ENCODE measurements at regions not wholly inside any gene's neighbourhood (a gene's known extent, or its start where the extent isn't known, plus 50 kb on each side); places are given as distances from the start of the nearest gene placed in this dataset.
"Not testable (repeated sequence)": the region's sequence is repeated elsewhere in the genome, so short reads cannot be mapped to it uniquely, and the experiment has no call there.

DNA sequence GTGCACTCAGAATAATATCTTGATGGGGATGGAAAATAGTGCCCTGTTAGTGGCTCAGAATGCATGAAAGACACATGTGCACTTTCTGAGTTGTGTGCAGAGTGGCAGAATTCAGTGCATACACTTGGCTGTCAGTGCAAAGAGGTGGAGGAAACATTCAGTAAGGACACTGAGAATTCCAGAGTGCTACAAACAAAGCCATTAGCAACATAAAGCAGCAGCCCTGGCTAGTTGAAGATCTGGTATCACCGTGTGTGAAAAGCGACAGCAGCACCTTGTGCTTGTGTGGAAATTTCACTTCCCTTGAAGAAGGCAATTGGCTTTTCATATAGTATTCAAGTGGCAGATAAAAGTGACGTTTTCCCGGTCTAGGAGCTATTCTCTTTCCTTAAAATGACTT lies 810.4 kb downstream of the TRIML1 start:
- no peaks in the 10 kb centered on the region for H3K27me3 ChIP-seq (ENCODE audit: insufficient read depth, low read length)
- H3K4me1 ChIP-seq (ENCODE audit: control insufficient read depth, insufficient read depth, low read length, unreplicated experiment), result no peaks in the 10 kb centered on the region
- no peak overlapping the region for H3K4me3 ChIP-seq (ENCODE audit: low read depth, low read length)
- H3K27ac ChIP-seq (ENCODE audit: low read depth, low read length), result no peak overlapping the region
- no peaks in the 10 kb centered on the region for H3K79me2 ChIP-seq (ENCODE audit: control insufficient read depth, insufficient read depth, low read length, unreplicated experiment)
- H3K36me3 ChIP-seq (ENCODE audit: insufficient read depth, low read length), result no peaks in the 10 kb centered on the region
- H2AFZ ChIP-seq (ENCODE audit: low read length, unreplicated experiment), result no peak overlapping the region

DNA sequence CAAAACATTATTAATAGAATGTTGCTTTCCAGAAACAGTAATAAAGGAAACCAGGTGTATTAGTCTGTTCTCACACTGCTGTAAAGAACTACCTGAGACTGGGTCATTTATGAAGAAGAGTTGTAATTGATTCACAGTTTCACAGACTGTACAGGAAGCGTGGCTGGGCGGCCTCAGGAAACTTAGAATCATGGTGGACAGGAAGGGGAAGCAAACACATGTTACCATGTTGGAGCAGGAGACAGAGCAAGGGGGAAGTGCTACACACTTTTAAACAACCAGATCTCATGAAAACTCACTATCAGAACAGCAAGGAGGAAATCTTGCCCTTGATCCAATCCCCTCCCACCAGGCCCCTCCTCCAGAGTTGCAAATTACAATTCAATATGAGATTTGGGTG lies 815.8 kb downstream of the TRIML1 start:
- H3K27ac ChIP-seq (ENCODE audit: low read depth, low read length), result no peak overlapping the region
- no peaks in the 10 kb centered on the region for H3K79me2 ChIP-seq (ENCODE audit: control insufficient read depth, insufficient read depth, low read length, unreplicated experiment)
- no peak overlapping the region for H2AFZ ChIP-seq (ENCODE audit: low read length, unreplicated experiment)
- H3K4me3 ChIP-seq (ENCODE audit: low read depth, low read length), result no peak overlapping the region
- no peaks in the 10 kb centered on the region for H3K4me1 ChIP-seq (ENCODE audit: control insufficient read depth, insufficient read depth, low read length, unreplicated experiment)
- no peaks in the 10 kb centered on the region for H3K36me3 ChIP-seq (ENCODE audit: insufficient read depth, low read length)
- H3K27me3 ChIP-seq (ENCODE audit: insufficient read depth, low read length), result no peaks in the 10 kb centered on the region

DNA sequence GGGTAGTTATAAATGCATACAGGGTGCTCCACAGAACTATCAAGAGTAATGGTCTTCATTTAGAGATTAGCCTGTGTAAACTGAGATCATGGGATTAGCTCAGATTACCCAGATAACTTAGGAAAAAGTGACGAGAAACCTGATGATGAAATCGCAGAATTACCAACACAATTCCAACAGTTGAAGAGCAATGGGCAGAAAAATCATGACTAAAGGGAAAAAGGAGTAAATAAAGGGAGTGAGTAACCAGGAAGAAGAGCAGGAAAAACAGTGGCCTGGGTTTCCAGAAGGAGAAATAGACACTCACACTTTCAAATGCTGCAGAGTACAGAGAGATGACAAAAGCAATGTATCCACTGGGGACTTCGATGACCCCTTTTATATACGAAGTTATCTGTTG lies 817.3 kb downstream of the TRIML1 start:
- Histone ChIP-seq H3K4me1 (ENCODE audit: control insufficient read depth, insufficient read depth, low read length, unreplicated experiment) (no peaks in the 10 kb centered on the region), H3K36me3 (ENCODE audit: insufficient read depth, low read length) (no peaks in the 10 kb centered on the region), H3K79me2 (ENCODE audit: control insufficient read depth, insufficient read depth, low read length, unreplicated experiment) (no peaks in the 10 kb centered on the region), H3K27ac (ENCODE audit: low read depth, low read length) (no peak overlapping the region), H3K27me3 (ENCODE audit: insufficient read depth, low read length) (no peaks in the 10 kb centered on the region), H2AFZ (ENCODE audit: low read length, unreplicated experiment) (no peak overlapping the region), H3K4me3 (ENCODE audit: low read depth, low read length) (no peak overlapping the region)

DNA sequence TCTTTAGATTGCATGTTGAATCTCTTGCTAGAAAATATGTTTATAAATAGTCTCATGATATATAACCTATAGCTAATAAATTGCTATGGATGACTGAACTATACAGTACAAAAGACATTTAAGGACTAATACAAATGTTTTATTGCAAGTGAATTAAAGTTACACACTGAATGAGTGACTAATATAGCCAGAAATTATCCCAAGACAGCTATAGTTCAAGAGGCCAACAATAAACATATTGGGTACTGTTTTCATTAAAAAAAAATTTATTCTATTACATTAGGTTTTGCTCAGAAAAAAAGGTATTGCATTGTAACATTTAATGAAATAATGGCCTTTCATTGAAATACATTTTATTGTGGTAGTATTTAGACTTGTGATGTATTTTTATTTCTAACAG lies 819.1 kb downstream of the TRIML1 start:
- no peaks in the 10 kb centered on the region for H3K79me2 ChIP-seq (ENCODE audit: control insufficient read depth, insufficient read depth, low read length, unreplicated experiment)
- no peaks in the 10 kb centered on the region for H3K36me3 ChIP-seq (ENCODE audit: insufficient read depth, low read length)
- H3K27me3 ChIP-seq (ENCODE audit: insufficient read depth, low read length), result no peaks in the 10 kb centered on the region
- no peak overlapping the region for H3K4me3 ChIP-seq (ENCODE audit: low read depth, low read length)
- no peak overlapping the region for H3K27ac ChIP-seq (ENCODE audit: low read depth, low read length)
- H3K4me1 ChIP-seq (ENCODE audit: control insufficient read depth, insufficient read depth, low read length, unreplicated experiment), result no peaks in the 10 kb centered on the region
- no peak overlapping the region for H2AFZ ChIP-seq (ENCODE audit: low read length, unreplicated experiment)

DNA sequence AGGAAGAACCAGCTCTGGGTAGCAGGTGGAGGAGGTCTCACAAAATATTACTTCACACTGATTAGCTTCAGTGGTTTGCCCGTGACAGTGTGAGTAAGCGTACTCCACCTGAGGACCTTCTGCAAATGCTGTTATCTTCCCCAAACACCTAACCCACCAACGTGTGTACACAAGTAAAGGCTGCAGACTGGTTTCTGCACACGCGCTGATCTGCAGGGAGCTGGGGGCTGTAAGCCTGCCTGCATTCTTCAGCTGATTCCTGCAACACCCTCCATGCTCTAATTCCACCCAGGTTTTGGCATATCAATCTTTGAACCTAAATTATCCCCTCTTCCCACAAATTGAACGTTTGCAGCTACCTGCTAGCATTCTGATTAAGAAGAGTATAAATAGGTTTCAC lies 820.2 kb downstream of the TRIML1 start:
- no peak overlapping the region for H2AFZ ChIP-seq (ENCODE audit: low read length, unreplicated experiment)
- no peak overlapping the region for H3K4me3 ChIP-seq (ENCODE audit: low read depth, low read length)
- H3K79me2 ChIP-seq (ENCODE audit: control insufficient read depth, insufficient read depth, low read length, unreplicated experiment), result no peaks in the 10 kb centered on the region
- H3K27me3 ChIP-seq (ENCODE audit: insufficient read depth, low read length), result no peaks in the 10 kb centered on the region
- no peaks in the 10 kb centered on the region for H3K36me3 ChIP-seq (ENCODE audit: insufficient read depth, low read length)
- no peaks in the 10 kb centered on the region for H3K4me1 ChIP-seq (ENCODE audit: control insufficient read depth, insufficient read depth, low read length, unreplicated experiment)
- no peak overlapping the region for H3K27ac ChIP-seq (ENCODE audit: low read depth, low read length)

DNA sequence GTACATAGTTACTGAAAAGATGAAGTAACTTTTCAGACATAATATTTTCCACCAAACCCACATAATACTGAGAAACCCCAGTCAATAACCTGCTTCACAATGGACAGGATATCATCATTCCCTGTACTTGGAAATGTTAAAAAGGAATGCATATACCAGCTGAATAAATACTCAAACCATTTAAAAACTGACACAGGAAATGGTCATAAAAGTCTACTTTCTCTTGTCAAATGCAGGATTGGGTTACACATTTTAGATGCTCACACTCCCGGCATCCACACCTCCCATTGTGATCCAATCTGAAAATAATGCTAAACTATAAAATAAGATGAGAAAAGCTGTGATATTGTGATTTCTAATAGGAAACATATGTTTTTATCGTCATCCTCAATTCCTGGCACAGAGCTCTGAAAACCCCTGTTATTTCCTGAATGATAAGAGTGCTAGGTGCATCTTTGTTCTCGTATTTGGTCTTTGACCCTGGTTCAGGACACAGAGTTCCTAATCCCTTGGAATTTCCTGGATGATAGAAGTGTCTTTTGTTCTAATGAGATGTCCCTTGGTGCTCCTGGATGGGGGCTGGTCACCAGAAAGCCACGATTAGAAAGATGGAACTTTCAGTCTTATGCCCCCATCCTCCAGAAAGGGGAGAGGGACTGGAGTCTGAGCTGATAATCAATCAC lies 821.3 kb downstream of the TRIML1 start:
- Histone ChIP-seq H3K4me1 (ENCODE audit: control insufficient read depth, insufficient read depth, low read length, unreplicated experiment) (no peaks in the 10 kb centered on the region), H3K27me3 (ENCODE audit: insufficient read depth, low read length) (no peaks in the 10 kb centered on the region), H2AFZ (ENCODE audit: low read length, unreplicated experiment) (no peak overlapping the region), H3K36me3 (ENCODE audit: insufficient read depth, low read length) (no peaks in the 10 kb centered on the region), H3K4me3 (ENCODE audit: low read depth, low read length) (no peak overlapping the region), H3K27ac (ENCODE audit: low read depth, low read length) (no peak overlapping the region), H3K79me2 (ENCODE audit: control insufficient read depth, insufficient read depth, low read length, unreplicated experiment) (no peaks in the 10 kb centered on the region)

DNA sequence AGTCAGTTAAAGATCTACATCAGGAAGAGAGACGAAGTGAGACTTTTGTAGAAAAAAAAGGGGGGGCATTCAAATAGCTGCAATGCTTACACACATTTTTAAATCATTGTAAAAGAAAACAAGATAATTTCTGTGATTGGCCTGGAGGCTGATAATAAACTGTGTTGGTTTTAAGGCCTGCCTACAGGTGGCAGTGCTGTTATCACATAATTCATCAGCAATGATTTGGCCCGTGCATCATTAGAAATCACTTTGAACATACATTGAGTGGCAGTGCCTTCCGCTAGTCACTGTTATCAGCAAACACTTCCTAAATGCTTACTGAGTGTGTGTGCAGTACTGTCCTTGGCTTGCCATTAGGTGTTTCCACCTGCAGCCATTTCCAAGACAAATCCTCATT lies 831.9 kb downstream of the TRIML1 start:
- Histone ChIP-seq H2AFZ (ENCODE audit: low read length, unreplicated experiment) (no peak overlapping the region), H3K4me3 (ENCODE audit: low read depth, low read length) (no peak overlapping the region), H3K79me2 (ENCODE audit: control insufficient read depth, insufficient read depth, low read length, unreplicated experiment) (no peaks in the 10 kb centered on the region), H3K27ac (ENCODE audit: low read depth, low read length) (no peak overlapping the region), H3K4me1 (ENCODE audit: control insufficient read depth, insufficient read depth, low read length, unreplicated experiment) (peaks cover 2% of the 10 kb centered on the region), H3K27me3 (ENCODE audit: insufficient read depth, low read length) (no peaks in the 10 kb centered on the region), H3K36me3 (ENCODE audit: insufficient read depth, low read length) (no peaks in the 10 kb centered on the region)

DNA sequence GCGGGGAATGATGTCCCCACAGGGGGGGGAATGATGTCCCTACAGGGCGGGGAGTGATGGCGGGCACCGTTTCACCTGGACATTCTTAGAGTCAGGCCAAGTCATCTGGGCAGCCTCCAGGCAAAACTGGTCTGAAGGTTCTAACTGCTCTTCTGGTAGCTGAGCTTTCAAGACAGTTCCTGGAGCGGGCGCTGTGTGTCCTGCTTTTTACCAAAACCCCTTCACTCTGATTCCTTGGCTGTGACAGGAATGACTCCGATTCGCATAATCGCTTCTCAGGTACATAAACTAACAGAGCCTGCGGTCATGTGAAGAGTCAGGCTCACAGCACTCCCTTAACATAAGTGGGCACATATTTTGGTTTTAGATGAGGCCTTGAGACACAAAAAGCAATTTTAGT lies 836.0 kb downstream of the TRIML1 start:
- Histone ChIP-seq H3K27ac (ENCODE audit: low read depth, low read length) (no peak overlapping the region), H3K4me3 (ENCODE audit: low read depth, low read length) (no peak overlapping the region), H3K4me1 (ENCODE audit: control insufficient read depth, insufficient read depth, low read length, unreplicated experiment) (peaks cover 9% of the 10 kb centered on the region), H3K79me2 (ENCODE audit: control insufficient read depth, insufficient read depth, low read length, unreplicated experiment) (no peaks in the 10 kb centered on the region), H2AFZ (ENCODE audit: low read length, unreplicated experiment) (no peak overlapping the region), H3K27me3 (ENCODE audit: insufficient read depth, low read length) (no peaks in the 10 kb centered on the region), H3K36me3 (ENCODE audit: insufficient read depth, low read length) (no peaks in the 10 kb centered on the region)

DNA sequence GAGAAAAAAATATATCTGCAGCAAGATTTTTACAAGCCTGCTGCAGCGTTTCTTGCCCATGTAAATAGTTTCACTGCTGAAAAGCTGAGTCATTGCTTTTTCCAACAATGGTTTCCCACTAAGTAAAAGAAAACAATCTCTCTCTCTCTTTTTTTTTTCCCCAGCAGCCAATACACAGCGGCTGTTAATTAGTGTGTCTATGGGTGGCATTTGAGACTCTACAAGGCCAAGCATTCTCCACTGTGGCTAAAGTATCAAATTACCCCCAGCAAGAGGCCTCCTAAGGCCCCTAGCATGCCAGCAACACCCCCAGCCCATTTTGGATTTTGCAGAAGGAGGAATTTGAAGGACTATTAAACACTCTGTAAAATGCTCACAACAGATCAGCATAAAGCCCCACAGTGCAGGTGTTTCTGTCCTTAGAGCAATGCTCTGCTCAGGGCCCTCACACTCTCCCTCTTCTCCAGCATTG lies 837.4 kb downstream of the TRIML1 start:
- peaks cover 9% of the 10 kb centered on the region for H3K4me1 ChIP-seq (ENCODE audit: control insufficient read depth, insufficient read depth, low read length, unreplicated experiment)
- H3K36me3 ChIP-seq (ENCODE audit: insufficient read depth, low read length), result no peaks in the 10 kb centered on the region
- no peaks in the 10 kb centered on the region for H3K79me2 ChIP-seq (ENCODE audit: control insufficient read depth, insufficient read depth, low read length, unreplicated experiment)
- peak overlapping the region; percentile 93 for H2AFZ ChIP-seq (ENCODE audit: low read length, unreplicated experiment)
- H3K4me3 ChIP-seq (ENCODE audit: low read depth, low read length), result peak overlapping the region; percentile 48
- no peaks in the 10 kb centered on the region for H3K27me3 ChIP-seq (ENCODE audit: insufficient read depth, low read length)
- H3K27ac ChIP-seq (ENCODE audit: low read depth, low read length), result no peak overlapping the region

DNA sequence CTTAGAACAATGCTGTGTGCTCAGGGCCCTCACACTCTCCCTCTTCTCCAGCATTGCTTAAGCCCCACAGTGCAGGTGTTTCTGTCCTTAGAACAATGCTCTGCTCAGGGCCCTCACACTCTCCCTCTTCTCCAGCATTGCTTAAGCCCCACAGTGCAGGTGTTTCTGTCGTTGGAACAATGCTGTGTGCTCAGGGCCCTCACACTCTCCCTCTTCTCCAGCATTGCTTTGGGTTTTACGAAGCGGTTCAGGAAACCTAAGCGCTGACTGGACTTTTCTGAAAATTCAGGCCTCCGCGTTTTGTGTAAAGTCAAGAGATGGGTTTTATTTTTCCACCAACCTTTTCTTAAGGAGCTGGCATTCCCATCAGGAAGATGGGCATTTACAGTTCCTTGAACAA lies 838.0 kb downstream of the TRIML1 start:
- H3K27ac ChIP-seq (ENCODE audit: low read depth, low read length); H3K4me1 ChIP-seq (ENCODE audit: control insufficient read depth, insufficient read depth, low read length, unreplicated experiment): not testable (repeated sequence)

DNA sequence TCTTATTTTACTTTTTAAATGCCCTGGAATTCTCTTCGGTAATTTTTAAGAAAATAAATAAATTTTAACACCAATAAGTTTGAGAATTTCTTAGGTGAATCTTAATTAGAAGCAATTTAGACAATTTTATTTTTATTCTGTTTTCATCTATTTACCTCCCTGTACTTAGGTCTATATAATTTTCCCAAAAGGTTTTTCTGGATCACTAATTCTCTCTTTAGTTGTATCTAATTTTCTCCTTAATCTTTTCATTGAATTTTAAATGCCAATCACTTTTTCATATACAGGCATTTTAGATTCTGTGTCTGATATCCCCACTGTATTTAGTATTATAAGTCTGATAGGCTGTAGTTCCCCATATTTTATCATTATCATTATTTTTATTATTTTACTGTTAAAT lies 845.3 kb downstream of the TRIML1 start:
- Histone ChIP-seq H3K79me2 (ENCODE audit: control insufficient read depth, insufficient read depth, low read length, unreplicated experiment) (no peaks in the 10 kb centered on the region), H3K27me3 (ENCODE audit: insufficient read depth, low read length) (no peaks in the 10 kb centered on the region), H3K4me3 (ENCODE audit: low read depth, low read length) (no peak overlapping the region), H3K27ac (ENCODE audit: low read depth, low read length) (no peak overlapping the region), H3K4me1 (ENCODE audit: control insufficient read depth, insufficient read depth, low read length, unreplicated experiment) (peaks cover 9% of the 10 kb centered on the region), H3K36me3 (ENCODE audit: insufficient read depth, low read length) (no peaks in the 10 kb centered on the region), H2AFZ (ENCODE audit: low read length, unreplicated experiment) (no peak overlapping the region)

More for the DNA sequence above, 838.0 kb downstream of the TRIML1 start:
- not testable (repeated sequence) for H3K79me2 ChIP-seq (ENCODE audit: control insufficient read depth, insufficient read depth, low read length, unreplicated experiment); H3K27me3 ChIP-seq (ENCODE audit: insufficient read depth, low read length); H3K4me3 ChIP-seq (ENCODE audit: low read depth, low read length); H3K36me3 ChIP-seq (ENCODE audit: insufficient read depth, low read length); H2AFZ ChIP-seq (ENCODE audit: low read length, unreplicated experiment)
